ENCODE measurements at regions not wholly inside any gene's neighbourhood (a gene's known extent, or its start where the extent isn't known, plus 50 kb on each side); places are given as distances from the start of the nearest gene placed in this dataset.

DNA sequence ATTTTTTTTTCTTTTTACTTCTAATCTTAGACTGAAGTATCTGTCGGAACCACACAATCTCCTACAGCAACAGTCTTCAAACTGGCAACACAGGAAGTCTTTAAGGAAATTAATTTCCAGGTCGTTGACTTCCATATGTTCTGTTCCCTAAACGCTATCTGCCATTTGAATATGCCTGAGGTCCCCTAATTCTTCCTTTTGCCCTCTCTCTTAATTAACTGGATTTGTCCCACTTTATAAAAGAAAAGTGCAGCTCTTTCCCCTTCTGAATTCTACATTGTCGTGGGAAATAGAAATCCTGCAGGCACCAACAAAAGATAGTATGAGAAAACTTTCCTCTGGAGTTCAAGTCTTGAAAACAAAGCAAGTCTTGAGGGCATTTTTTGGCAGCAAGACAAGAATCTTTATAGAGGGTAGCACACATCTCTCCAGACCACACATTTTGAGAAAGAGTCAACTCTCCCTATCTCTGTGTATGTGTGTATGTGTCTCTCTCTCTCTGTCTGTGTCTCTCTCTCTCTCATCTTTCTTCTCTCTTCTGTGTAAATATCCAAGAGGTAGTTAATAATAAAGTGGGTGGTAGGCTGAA, 879.8 kb downstream of the SOCS6 start:
- TF ChIP-seq, protein P1, sequence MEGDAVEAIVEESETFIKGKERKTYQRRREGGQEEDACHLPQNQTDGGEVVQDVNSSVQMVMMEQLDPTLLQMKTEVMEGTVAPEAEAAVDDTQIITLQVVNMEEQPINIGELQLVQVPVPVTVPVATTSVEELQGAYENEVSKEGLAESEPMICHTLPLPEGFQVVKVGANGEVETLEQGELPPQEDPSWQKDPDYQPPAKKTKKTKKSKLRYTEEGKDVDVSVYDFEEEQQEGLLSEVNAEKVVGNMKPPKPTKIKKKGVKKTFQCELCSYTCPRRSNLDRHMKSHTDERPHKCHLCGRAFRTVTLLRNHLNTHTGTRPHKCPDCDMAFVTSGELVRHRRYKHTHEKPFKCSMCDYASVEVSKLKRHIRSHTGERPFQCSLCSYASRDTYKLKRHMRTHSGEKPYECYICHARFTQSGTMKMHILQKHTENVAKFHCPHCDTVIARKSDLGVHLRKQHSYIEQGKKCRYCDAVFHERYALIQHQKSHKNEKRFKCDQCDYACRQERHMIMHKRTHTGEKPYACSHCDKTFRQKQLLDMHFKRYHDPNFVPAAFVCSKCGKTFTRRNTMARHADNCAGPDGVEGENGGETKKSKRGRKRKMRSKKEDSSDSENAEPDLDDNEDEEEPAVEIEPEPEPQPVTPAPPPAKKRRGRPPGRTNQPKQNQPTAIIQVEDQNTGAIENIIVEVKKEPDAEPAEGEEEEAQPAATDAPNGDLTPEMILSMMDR (IDR thresholded peaks at IDR 0.05; ENCODE audit: low read depth, low read length, missing control alignments): no peak
- DNase-seq (ENCODE audit: extremely low read depth, low read depth): no peak
- no peak overlapping the region for H3K4me3 ChIP-seq (replicated peaks; ENCODE audit: low read depth, low read length)

GRCh38 chr18:71136487-71136886, 847.6 kb downstream of the SOCS6 start:
- DNase-seq (ENCODE audit: extremely low read depth, low read depth): no peak
- no peak overlapping the region for H3K4me3 ChIP-seq (replicated peaks; ENCODE audit: low read depth, low read length)
- TF ChIP-seq, protein P1 (IDR thresholded peaks at IDR 0.05; ENCODE audit: low read depth, low read length, missing control alignments): no peak

DNA sequence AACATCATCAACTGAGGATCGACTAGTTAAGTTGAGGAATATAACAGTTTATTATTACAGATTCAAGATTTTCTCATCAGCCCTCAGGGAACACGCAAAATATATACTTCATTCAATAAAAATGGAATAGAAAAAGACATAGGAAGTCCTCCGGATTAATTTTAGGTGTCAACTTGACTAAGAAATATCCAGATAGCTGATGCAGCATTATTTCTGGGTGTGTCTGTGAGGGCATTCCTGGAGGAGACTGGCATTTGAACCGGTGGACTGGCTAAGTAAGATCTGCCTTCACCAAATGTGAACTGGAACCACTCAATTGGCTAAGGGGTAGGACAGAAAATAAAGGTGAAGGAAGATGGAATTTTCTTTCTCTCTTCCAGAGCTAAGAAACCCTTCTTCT, 845.3 kb downstream of the SOCS6 start:
- DNase-seq (ENCODE audit: extremely low read depth, low read depth): no peak
- H3K4me3 ChIP-seq (replicated peaks; ENCODE audit: low read depth, low read length): no peak overlapping the region
- TF ChIP-seq, protein P1 (IDR thresholded peaks at IDR 0.05; ENCODE audit: low read depth, low read length, missing control alignments): no peak

- H3K4me3 ChIP-seq (replicated peaks; ENCODE audit: low read depth, low read length): no peak overlapping the region
- DNase-seq (ENCODE audit: extremely low read depth, low read depth): no peak
- TF ChIP-seq, protein P1 (IDR thresholded peaks at IDR 0.05; ENCODE audit: low read depth, low read length, missing control alignments): no peak
These were observed 843.1 kb downstream of the SOCS6 start for GRCh38 chr18:71131918-71132317.

- DNase-seq (ENCODE audit: extremely low read depth, low read depth): no peak
- TF ChIP-seq, protein P1 (IDR thresholded peaks at IDR 0.05; ENCODE audit: low read depth, low read length, missing control alignments): no peak
- no peak overlapping the region for H3K4me3 ChIP-seq (replicated peaks; ENCODE audit: low read depth, low read length)
These were observed 841.5 kb downstream of the SOCS6 start for GRCh38 chr18:71130351-71130750.

- DNase-seq (ENCODE audit: extremely low read depth, low read depth): no peak
- TF ChIP-seq, protein P1 (IDR thresholded peaks at IDR 0.05; ENCODE audit: low read depth, low read length, missing control alignments): no peak
- H3K4me3 ChIP-seq (replicated peaks; ENCODE audit: low read depth, low read length): no peak overlapping the region
These were observed 836.7 kb downstream of the SOCS6 start for GRCh38 chr18:71125581-71125980.

GRCh38 chr18:71116535-71116934, 827.7 kb downstream of the SOCS6 start:
- H3K4me3 ChIP-seq (replicated peaks; ENCODE audit: low read depth, low read length): no peak overlapping the region
- TF ChIP-seq, protein P1 (IDR thresholded peaks at IDR 0.05; ENCODE audit: low read depth, low read length, missing control alignments): no peak
- no peak for DNase-seq (ENCODE audit: extremely low read depth, low read depth)
